SJCRH30 (cell line): ENCODE measurements at regions not wholly inside any gene's neighbourhood (a gene's known extent, or its start where the extent isn't known, plus 50 kb on each side); places are given as distances from the start of the nearest gene placed in this dataset.
"Not testable (repeated sequence)": the region's sequence is repeated elsewhere in the genome, so short reads cannot be mapped to it uniquely, and the experiment has no call there.

Experiments
- DNase-seq, 2 experiments: peaks; one replicate each; pipeline ENCODE4 v3.0.0-alpha.2; 2015 to 2020
- H3K27ac ChIP-seq: fragments of 250-450 bp; sonication (Bioruptor Pico); 2 replicates; pipeline ENCODE4 v1.5.1; 2020; ENCODE audit warnings: mild to moderate bottlenecking, moderate library complexity
- H3K27me3 ChIP-seq: fragments of 250-450 bp; sonication (Bioruptor Pico); 2 replicates; pipeline ENCODE4 v1.5.1; 2020; ENCODE audit warnings: mild to moderate bottlenecking, moderate library complexity
- H3K36me3 ChIP-seq: fragments of 250-450 bp; sonication (Bioruptor Pico); 2 replicates; pipeline ENCODE4 v1.5.1; 2020; ENCODE audit warnings: mild to moderate bottlenecking, moderate library complexity
- H3K4me1 ChIP-seq: fragments of 250-450 bp; sonication (Bioruptor Pico); 2 replicates; pipeline ENCODE4 v1.5.1; 2020; ENCODE audit warnings: mild to moderate bottlenecking, moderate library complexity
- H3K4me3 ChIP-seq: fragments of 250-450 bp; sonication (Bioruptor Pico); 2 replicates; pipeline ENCODE4 v1.5.1; 2020; ENCODE audit warnings: mild to moderate bottlenecking, moderate library complexity
- H3K9me3 ChIP-seq: fragments of 250-450 bp; sonication (Bioruptor Pico); replicated peaks from 2 replicates; pipeline ENCODE4 v1.5.1; 2020; ENCODE audit warnings: mild to moderate bottlenecking, moderate library complexity

DNA sequence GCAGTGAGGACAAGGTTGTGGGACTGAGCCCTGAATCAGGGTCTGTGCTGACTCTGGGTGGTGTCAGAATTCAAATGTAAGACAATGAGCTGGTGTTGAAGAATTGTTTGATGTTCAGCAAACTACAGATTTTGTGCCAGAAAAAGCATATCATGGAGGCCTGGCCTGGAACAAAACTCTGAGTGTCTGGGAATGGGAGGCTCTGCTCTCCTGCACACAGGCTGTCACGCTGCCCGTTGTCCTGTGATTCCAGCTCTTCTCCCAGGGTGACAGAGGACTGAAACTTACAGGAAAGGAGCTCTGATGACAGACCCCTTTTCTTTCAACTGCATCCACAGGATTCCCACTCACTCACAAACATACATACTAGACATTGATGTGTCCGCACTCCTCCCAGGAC, 120.1 kb downstream of the ZNF486 start:
- no peak overlapping the region for H3K4me3 ChIP-seq
- H3K9me3 ChIP-seq = no peaks in the 10 kb centered on the region
- H3K36me3 ChIP-seq = no peaks in the 10 kb centered on the region
- H3K27me3 ChIP-seq = no peaks in the 10 kb centered on the region
- H3K27ac ChIP-seq = no peak overlapping the region
- H3K4me1 ChIP-seq = no peaks in the 10 kb centered on the region
- no peak for DNase-seq

DNA sequence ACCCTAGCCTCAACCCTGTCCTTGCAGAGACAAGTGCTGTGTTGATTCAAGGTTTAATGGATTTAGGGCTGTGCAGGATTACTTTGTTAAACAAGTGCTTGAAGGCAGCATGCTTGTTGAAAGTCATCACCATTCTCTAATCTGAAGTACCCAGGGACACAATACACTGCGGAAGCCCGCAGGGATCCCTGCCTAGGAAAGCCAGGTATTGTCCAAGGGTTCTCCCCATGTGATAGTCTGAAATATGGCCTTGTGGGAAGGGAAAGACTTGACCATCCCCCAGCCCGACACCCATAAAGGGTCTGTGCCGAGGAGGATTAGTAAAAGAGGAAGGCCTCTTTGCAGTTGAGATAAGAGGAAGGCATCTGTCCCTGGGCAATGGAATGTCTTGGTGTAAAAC, 118.9 kb downstream of the ZNF486 start:
- H3K27ac ChIP-seq, H3K36me3 ChIP-seq, H3K4me3 ChIP-seq, H3K9me3 ChIP-seq, DNase-seq, H3K4me1 ChIP-seq, H3K27me3 ChIP-seq: not testable (repeated sequence)

DNA sequence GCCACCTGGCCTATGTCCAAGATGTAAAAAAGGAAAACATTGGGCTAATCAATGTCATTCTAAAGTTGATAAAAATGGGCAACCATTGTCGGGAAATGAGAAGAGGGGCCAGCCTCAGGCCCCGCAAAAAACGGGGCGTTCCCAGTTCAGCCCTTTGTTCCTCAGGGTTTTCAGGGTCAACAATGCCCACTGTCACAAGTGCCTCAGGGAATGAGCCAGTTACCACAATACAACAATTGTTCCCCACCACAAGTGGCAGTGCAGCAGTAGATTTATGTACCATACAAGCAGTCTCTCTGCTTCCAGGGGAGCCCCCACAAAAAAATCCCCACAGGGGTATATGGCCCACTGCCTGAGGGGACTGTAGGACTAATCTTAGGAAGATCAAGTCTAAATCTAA, 112.5 kb downstream of the ZNF486 start:
- Histone ChIP-seq H3K9me3 (no peaks in the 10 kb centered on the region), H3K36me3 (no peaks in the 10 kb centered on the region)
- DNase-seq = no peak

DNA sequence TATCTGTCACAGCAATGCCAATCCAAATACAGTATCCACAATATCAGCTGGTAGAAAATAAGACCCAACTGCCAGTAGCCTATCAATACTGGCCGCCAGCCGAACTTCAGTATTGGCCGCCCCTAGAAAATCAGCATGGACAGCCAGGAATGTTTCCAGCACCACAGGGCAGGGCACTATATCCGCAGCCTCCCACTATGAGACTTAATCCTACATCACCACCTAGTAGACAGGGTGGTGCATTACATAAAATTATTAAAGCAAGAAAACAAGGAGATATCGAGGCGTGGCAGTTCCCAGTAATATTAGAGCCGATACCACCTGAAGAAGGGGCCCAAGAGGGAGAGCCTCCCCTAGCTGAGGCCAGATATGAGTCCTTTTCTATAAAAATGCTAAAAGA, 111.3 kb downstream of the ZNF486 start:
- H3K4me1 ChIP-seq = no peaks in the 10 kb centered on the region
- no peak overlapping the region for H3K27ac ChIP-seq
- DNase-seq = no peak
- H3K9me3 ChIP-seq = no peaks in the 10 kb centered on the region
- no peaks in the 10 kb centered on the region for H3K27me3 ChIP-seq
- H3K4me3 ChIP-seq = no peak overlapping the region
- no peaks in the 10 kb centered on the region for H3K36me3 ChIP-seq

More for the DNA sequence above, 112.5 kb downstream of the ZNF486 start:
- Histone ChIP-seq H3K27ac (no peak overlapping the region), H3K27me3 (no peaks in the 10 kb centered on the region), H3K4me3 (no peak overlapping the region), H3K4me1 (no peaks in the 10 kb centered on the region)

DNA sequence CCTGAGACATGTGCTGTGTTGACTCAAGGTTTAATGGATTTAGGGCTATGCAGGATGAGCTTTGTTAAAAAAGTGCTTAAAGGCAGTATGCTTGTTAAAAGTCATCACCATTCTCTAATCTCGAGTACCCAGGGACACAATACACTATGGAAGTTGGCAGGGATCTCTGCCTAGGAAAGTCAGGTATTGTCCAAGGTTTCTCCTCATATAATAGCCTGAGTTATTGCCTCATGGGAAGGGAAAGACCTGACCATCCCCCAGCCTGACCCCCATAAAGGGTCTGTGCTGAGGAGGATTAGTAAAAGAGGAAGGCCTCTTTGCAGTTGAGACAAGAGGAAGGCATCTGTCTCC, 109.7 kb downstream of the ZNF486 start:
- not testable (repeated sequence) for H3K4me1 ChIP-seq, H3K36me3 ChIP-seq, DNase-seq, H3K4me3 ChIP-seq, H3K9me3 ChIP-seq, H3K27ac ChIP-seq, H3K27me3 ChIP-seq

DNA sequence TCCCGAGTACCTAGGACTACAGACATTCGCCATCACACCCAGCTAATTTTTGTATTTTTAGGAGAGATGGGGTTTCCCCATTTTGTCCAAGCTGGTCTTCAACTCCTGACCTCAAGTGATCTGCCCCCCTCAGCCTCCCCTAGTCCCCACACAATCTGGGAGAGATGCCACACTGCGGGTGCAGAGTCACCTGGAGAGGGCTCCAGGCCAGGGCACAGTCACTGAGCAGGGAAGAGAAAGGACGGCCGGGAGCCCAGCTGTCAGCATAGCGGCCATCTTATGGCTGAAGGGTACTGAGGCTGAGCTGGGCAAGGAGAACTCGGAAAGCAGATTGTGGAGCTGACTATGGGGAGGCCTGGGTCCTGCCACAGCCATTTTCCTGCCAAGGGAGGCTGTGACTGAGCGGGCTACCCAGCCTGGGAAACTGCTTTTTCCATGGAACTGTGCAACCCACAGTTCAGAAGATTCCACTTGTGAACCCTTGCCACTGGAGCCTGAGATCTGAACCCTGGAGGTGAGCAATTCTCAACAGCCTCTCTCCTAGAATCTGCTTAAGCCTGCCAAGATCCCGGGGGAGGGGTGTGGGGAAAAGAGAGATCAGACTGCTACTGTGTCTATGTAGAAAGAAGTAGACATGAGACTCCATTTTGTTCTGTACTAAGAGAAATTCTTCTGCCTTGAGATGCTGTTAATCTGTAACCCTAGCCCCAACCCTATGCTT, 109.2 kb downstream of the ZNF486 start:
- Histone ChIP-seq H3K9me3 (no peaks in the 10 kb centered on the region), H3K27ac (no peak overlapping the region), H3K27me3 (no peaks in the 10 kb centered on the region), H3K36me3 (no peaks in the 10 kb centered on the region), H3K4me3 (no peak overlapping the region), H3K4me1 (no peaks in the 10 kb centered on the region)
- no peak for DNase-seq

DNA sequence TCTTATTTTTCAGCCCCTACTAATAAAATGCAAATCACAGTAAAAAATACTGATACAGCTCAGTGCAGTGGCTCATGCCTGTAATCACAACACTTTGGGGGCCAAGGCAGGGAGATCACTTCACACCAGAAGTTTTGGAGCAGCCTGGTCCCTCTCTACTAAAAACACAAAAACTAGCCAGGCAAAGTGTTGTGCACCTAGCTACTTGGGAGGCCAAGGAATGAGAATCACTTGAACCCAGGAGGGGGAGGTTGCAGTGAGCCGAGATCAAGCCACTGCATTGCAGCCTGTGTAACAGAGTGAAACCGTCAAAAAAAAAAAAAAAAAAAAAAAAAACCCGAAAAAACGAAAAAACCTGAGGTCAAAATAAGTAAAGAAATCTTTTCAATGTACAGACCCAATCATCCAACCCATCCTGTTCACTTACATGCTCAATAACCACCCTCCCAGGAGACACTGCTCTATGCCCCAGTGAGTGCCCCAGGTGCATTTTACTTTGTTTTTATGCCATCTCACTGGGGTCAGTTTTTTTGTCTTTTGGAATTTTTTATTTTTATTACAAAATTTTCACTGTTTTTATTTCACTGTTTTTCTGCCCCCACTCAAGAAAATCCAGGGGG, 107.0 kb downstream of the ZNF486 start:
- Histone ChIP-seq H3K27ac (no peak overlapping the region), H3K36me3 (no peaks in the 10 kb centered on the region), H3K4me3 (no peak overlapping the region), H3K27me3 (no peaks in the 10 kb centered on the region), H3K4me1 (no peaks in the 10 kb centered on the region), H3K9me3 (no peaks in the 10 kb centered on the region)
- DNase-seq = no peak

DNA sequence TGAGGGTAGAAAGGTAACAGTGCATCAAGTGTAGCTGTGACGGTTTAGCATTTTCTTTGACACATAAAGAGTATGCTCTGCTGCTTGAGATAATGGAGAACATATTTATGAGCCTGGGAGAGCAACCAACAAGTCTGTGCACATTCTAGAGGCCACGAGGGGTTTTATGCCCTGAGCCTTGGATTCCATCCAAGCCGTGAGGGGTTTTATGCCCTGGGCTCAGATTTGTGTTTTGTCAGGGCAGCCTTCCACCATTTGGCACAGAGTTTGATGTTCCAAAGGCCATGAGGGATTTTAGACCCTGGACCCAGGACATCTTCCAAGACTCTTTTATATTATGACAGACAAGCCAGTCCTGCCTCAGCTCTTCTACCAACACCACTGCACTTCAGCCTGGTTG, 106.4 kb downstream of the ZNF486 start:
- H3K36me3 ChIP-seq = no peaks in the 10 kb centered on the region
- no peak overlapping the region for H3K4me3 ChIP-seq
- H3K27ac ChIP-seq = no peak overlapping the region
- no peaks in the 10 kb centered on the region for H3K4me1 ChIP-seq
- no peaks in the 10 kb centered on the region for H3K27me3 ChIP-seq
- no peaks in the 10 kb centered on the region for H3K9me3 ChIP-seq
- DNase-seq = no peak

DNA sequence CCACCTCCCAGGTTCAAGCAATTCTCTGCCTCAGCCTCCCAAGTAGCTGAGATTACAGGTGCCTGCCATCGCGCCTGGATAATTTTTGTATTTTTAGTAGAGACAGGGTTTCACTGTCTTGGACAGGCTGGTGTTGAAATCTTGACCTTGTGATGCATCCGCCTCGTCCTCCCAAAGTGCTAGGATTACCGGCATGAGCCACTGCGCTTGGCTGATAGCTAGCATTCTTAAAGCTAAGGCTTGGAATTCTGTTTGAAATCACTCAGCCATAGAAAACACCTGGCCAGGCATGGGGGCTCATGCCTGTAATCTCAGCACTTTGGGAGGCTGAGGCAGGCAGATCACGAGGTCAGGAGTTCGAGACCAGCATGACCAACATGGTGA, 105.6 kb downstream of the ZNF486 start:
- not testable (repeated sequence) for H3K27ac ChIP-seq, H3K4me1 ChIP-seq, DNase-seq, H3K4me3 ChIP-seq, H3K9me3 ChIP-seq, H3K27me3 ChIP-seq, H3K36me3 ChIP-seq

DNA sequence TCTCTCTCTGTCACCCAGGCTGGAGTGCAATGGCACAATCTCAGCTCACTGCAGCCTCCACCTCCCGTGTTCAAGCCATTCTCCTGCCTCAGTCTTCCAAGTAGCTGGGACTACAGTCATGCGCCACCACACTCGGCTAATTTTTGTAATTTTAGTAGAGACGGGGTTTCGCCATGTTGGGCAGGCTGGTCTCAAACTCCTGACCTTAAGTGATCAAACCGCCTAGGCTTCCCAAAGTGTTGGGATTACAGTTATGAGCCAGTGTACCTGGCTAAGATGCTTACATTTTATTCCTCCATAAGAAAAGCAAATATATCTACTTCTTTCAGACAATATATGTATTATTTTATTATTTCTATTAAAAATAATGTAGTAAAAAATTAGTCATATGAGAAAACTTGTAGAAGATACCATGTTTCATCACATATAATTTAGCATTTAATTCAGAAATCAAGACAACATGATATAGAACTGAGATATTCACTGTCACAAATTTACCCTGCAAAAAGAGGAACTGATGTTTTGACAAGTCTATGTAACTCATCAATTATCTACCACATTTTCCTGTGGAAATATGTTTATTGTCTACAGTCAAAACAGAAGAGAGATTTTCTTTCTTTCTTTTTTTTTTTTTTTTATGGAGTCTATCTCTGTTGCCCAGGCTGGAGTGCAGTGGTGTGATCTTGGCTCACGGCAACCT, 105.1 kb downstream of the ZNF486 start:
- not testable (repeated sequence) for H3K36me3 ChIP-seq, DNase-seq, H3K27me3 ChIP-seq, H3K4me1 ChIP-seq, H3K4me3 ChIP-seq, H3K9me3 ChIP-seq, H3K27ac ChIP-seq

DNA sequence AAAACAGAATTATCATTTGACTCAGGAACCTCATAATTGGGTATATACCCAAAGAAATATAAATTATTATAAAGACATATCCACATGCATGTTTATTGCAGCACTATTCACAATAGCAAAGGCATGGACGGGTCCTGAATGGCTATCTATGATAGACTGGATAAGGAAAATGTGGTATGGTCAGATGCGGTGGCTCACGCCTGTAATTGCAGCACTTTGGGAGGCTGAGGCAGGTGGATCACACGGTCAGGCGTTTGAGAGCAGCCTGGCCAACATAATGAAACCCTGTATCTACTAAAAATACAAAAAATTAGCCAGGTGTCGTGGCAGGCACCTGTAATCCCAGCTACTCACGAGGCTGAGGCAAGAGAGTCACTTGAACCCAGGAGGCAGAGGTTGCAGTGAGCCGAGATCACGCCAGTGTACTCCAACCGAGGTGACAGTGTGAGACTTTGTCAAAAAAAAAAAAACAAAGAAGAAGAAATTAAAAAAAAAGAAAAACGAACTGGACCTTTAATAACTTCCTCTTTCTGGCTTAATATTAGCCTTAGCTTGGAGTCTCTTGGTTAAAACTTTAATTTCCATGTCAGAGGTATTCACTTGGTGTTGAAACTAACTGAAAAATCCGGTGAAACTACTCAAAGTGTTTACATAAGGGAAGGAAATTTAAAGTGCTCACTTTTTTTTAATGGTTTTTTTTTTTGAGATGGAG, 104.4 kb downstream of the ZNF486 start:
- no peak for DNase-seq
- Histone ChIP-seq H3K27me3 (no peaks in the 10 kb centered on the region), H3K9me3 (no peaks in the 10 kb centered on the region), H3K27ac (no peak overlapping the region), H3K36me3 (no peaks in the 10 kb centered on the region), H3K4me1 (no peaks in the 10 kb centered on the region), H3K4me3 (no peak overlapping the region)

DNA sequence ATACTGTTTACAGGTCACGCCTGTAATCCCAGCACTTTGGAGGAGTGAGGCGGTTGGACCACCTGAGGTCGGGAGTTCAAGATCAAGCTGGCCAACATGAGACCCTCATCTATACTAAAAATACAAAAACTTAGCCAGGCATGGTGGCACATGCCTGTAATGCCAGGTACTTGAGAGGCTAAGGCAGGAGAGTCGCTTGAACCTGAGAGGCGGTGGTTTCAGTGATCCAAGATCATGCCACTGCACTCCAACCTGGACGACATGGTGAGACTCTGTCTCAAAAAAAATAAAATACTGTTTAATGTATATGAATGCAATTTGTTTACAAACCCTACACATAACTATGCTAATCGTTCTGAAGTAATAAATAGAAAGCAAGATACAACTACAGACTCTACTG, 102.4 kb downstream of the ZNF486 start:
- H3K27ac ChIP-seq = no peak overlapping the region
- H3K9me3 ChIP-seq = no peaks in the 10 kb centered on the region
- H3K36me3 ChIP-seq = no peaks in the 10 kb centered on the region
- DNase-seq = no peak
- H3K27me3 ChIP-seq = no peaks in the 10 kb centered on the region
- no peak overlapping the region for H3K4me3 ChIP-seq
- H3K4me1 ChIP-seq = no peaks in the 10 kb centered on the region

DNA sequence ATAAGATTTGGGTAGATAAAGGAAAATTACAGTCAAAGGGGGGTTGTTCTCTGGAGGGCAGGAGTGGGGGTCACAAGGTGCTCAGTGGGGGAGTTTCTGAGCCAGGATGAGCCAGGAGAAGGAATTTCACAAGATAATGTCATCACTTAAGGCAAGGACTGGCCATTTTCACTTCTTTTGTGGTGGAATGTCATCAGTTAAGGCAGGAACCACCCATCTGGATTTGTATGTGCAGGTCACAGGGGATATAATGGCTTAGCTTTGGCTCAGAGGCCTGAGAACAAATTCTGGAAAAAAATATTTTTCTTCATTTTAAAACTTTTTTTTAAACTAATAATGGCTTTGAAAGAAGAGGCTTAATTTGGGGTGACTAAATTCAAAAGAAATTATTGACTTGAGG, 94.5 kb downstream of the ZNF486 start:
- not testable (repeated sequence) for H3K27me3 ChIP-seq, H3K9me3 ChIP-seq, H3K27ac ChIP-seq, H3K36me3 ChIP-seq, H3K4me1 ChIP-seq, H3K4me3 ChIP-seq, DNase-seq

DNA sequence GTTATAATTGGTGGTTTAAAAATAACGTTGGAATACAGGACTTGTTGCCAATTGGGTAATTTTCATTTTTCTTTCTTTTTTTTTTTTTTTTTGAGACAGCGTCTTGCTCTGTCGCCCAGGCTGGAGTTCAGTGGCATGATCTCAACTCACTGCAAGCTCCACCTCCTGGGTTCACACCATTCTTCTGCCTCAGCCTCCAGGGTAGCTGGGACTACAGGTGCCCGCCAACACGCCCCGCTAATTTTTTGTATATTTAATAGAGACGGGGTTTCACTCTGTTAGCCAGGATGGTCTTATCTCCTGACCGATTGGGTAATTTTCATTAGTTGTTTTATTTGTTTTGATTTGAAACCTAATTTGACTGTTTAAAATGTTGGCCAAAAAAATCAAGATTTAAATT, 93.7 kb downstream of the ZNF486 start:
- not testable (repeated sequence) for H3K36me3 ChIP-seq, DNase-seq, H3K27ac ChIP-seq, H3K27me3 ChIP-seq, H3K4me3 ChIP-seq, H3K4me1 ChIP-seq, H3K9me3 ChIP-seq

DNA sequence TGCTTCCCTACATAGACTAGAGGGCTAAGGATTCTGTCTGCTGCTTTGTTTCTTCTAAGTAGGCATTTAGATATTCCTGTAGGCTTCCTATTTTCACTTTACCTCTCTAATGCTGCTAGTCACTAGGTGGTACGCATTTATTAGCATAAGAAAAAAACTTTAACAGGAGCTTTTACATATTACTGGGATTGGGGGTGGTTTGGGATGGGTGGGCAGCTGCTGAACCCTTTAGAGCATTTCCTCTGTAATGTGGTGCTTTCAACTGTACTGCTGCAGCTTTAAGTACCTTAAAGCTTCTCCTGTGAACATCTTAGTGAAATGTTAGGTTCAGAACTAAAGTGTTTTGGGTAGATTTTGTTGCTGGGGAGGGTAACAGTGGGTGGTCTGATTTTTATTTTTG, 92.6 kb downstream of the ZNF486 start:
- no peak overlapping the region for H3K4me3 ChIP-seq
- no peak overlapping the region for H3K27ac ChIP-seq
- H3K9me3 ChIP-seq = no peaks in the 10 kb centered on the region
- no peak for DNase-seq
- no peaks in the 10 kb centered on the region for H3K4me1 ChIP-seq
- no peaks in the 10 kb centered on the region for H3K27me3 ChIP-seq
- no peaks in the 10 kb centered on the region for H3K36me3 ChIP-seq
